GM12891 (cell line): ENCODE measurements at regions not wholly inside any gene's neighbourhood (a gene's known extent, or its start where the extent isn't known, plus 50 kb on each side); places are given as distances from the start of the nearest gene placed in this dataset.

ENCODE experiments used
- PAX5 ChIP-seq: IDR thresholded peaks from 2 replicates; pipeline ENCODE4 v1.6.1; 2011; ENCODE audit warnings: low read length, moderate library complexity, mild to moderate bottlenecking; ENCODE audit not compliant: insufficient read depth, severe bottlenecking
- POLR2A ChIP-seq: IDR thresholded peaks from 2 replicates; pipeline ENCODE4 v1.6.1; 2011; ENCODE audit warnings: low read depth, low read length, control low read depth
- POLR2AphosphoS5 ChIP-seq: IDR thresholded peaks from 2 replicates; pipeline ENCODE4 v1.6.1; 2011; ENCODE audit warnings: low read depth, low read length, control low read depth
- POU2F2 ChIP-seq: IDR thresholded peaks from 2 replicates; pipeline ENCODE4 v1.6.1; 2011; ENCODE audit warnings: low read depth, mild to moderate bottlenecking, control low read depth, low read length, moderate library complexity
- SPI1 ChIP-seq: IDR thresholded peaks from 2 replicates; pipeline ENCODE4 v1.6.1; 2011; ENCODE audit warnings: low read depth, low read length, control low read depth
- TAF1 ChIP-seq: IDR thresholded peaks from 2 replicates; pipeline ENCODE4 v1.6.1; 2011; ENCODE audit warnings: low read depth, low read length, control low read depth

GRCh38 chr20:8996817-8997512 is 71.9 kb upstream of the PLCB4 start:
- no peak for TF ChIP-seq POLR2A
- no peak for TF ChIP-seq SPI1
- TF ChIP-seq POLR2AphosphoS5, result no peak
- no peak for TF ChIP-seq TAF1
- TF ChIP-seq POU2F2, result no peak
- no peak for TF ChIP-seq PAX5
